Endothelial cell of hepatic sinusoid (primary cell): ENCODE measurements at regions not wholly inside any gene's neighbourhood (a gene's known extent, or its start where the extent isn't known, plus 50 kb on each side); places are given as distances from the start of the nearest gene placed in this dataset.

ENCODE experiments used
- in situ Hi-C: cut with HindIII; loops from 2 replicates; pipeline ENCODE4 v1.10.0; 2017; ENCODE audit warnings: low sequenced_read_pairs

DNA sequence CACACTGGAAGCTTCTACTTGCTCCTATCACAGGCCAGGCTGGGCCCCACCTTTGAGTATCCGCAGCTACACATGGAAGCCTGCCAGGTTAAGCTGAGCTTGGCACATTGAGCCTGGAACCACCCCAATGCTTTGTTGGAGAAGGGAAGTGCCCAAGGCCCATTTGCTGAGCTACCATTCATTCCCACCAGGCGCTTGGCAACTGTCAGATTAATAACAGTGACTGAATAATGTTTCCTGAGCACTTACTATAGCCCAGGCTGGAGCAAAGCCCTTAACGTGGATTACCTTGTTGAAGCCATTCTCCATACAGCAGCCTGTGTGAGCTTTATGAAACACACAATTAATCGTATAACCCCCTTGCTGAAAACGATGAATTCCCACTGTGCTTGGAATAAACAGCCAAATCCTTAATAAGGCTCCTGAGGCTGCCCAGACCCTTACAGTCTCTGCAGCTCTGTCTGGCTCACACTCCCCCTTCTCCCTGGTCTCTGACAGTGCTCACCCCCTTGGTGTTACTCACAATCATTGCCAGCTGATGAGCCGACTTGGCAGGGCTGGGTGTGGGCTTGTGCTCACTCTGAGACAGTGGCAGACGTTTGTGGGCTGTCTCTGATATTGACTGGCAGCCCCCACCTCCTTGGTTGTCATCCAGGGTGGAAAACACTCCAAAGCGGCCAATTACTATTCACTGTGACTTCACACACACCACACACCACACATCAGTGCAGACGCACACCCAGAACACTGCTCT, 357.1 kb downstream of the MAFB start:
- in situ Hi-C loops = loop anchor here (5.0 kb wide), 1 partner anchor 65 kb away; no protein-coding TSS in a partner anchor

DNA sequence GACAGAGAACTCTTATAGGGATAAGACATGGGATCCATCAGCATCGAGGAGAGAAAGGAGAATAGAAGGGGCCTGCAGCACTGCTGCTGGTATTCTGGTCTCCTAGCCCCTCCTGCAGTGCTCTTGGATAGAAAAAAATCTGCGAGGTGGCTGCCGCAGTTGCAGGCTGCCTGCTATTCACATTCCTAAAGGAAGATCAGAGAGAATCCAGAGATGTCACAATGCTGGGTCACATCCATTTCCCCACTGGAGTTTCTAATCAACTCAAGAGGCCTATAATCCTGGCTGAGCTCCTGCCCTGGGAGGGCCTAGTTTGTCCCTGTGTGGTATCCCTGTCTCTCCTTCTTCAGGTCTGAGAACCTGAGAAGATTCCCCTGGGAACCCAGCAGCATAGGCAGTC, 357.8 kb downstream of the MAFB start:
- in situ Hi-C loops = loop anchor here (5.0 kb wide), 1 partner anchor 64 kb away; no protein-coding TSS in a partner anchor

DNA sequence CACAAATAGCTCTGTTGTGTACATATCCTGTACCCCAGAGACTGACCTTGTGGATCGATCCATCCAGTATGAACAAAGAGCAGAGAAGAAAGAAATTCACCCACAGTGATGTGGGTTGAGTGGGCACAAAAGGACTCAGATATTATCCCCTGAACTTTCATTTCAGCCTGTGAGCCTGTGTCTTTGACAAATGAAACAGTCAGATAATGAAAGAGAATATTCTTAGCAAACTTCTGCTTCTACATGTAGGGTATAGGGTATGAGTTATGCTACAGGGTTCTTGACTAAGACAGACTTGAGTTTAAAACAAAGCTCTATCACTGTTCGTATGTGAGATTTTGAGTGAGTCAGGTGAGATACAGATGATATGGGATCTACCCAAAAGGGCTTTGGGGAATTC, 359.7 kb downstream of the MAFB start:
- in situ Hi-C loops = no loop called here

DNA sequence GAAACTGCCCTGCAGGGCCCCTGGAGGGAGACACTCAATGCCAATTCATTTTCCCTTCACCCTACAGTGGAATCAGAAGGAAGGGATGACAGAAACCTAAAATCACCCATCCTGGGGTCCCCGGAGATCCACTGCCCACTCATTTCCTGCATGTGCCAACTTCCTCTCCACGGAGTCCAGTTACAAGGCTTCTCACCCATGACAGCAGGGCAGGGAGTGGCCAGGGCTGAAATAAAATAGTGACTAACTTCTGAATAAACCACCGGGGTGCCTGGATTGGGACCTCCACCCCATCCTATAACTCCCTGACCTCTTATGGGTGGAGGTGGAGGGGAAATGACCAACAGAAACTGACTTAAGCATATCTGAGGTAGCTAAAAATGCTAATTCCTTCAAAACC, 362.3 kb downstream of the MAFB start:
- in situ Hi-C loops = no loop called here

DNA sequence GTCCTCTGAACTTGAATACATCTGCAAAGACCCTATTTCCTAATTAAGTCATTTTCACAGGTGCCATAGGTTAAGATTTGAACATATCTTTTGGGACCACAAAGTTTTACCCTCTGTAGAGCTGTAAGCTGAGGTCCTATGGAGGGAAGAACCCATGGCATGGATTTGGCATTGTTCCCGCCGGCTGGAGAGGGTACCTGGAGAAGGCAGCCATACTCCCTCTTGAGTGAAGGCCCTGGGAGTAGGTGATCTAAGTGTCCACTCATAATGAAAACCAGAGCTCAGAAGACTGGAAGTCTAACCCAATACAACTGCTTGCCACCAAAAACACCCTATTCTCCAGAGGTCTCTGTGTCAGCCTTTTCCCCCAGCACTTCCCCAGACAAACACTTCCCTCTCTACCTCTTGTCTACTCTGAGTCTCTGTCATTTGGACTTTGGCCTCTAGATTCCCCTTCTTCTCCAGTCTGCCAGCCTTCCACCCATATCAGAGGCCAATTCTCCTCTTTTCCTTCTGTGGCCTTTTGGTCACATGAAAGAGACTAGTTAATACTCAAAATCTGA, 363.9 kb downstream of the MAFB start:
- in situ Hi-C loops = no loop called here

DNA sequence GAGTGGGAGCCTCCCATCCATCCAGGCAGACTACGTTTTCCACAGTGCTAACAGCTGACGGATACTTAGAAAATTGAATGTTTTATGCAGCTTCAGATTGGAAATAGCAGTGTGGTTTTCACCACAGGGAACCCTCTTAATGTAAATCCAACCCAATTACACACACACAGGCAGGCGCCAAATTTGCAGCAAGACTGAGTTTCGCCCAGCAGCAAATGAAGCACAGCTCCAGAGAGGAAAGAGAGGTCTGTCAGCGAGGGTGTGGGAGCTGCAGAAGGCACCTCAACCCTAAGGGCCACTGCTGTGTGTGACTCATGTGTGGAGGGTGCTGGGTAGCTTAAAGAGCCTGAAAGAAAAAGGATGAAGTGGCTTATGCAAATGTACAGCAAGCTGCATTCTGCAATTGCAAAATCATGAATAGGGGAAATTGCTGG, 365.7 kb downstream of the MAFB start:
- in situ Hi-C loops = no loop called here

DNA sequence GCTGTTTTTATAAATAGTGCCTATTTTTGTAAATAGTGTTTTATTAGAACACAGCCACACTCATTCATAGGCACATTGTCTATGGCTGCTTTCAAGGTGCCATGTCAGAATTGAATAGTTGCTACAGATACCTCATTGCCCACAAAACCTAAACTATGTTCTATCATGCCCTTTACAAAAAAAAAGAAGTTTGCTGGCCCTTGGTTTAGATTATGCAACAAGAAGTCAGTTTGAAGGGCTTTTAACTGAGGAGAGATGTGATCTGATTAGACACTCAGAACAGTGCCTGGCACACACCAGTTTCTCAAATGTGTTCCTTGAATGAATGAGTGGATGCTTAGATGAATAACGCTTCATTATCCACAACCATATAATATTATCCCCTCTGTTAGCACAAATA, 366.1 kb downstream of the MAFB start:
- in situ Hi-C loops = no loop called here

DNA sequence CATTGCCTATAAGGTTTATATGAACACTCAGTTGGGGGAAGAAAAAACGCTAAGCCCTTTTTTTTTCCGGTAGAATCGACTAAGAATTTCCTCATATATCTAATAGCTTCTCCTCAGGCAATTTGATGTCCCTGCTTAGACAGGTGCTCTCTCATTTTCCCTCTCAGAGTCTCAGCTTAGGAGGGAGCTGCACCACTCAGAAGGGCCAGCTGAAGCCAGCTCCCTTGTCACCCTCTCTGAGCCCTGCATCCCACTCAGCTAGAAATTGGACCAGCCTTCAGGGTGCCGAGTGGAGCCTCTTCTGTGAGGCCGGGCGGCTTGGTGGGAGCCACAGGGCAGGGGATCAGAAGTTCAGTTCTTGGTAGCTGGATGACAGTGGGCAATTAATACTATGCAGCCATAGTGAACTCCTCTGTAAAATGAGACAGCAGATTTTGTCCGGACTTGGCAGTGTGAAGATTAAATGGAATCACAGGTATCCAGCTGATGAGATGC, 368.5 kb downstream of the MAFB start:
- in situ Hi-C loops = no loop called here

DNA sequence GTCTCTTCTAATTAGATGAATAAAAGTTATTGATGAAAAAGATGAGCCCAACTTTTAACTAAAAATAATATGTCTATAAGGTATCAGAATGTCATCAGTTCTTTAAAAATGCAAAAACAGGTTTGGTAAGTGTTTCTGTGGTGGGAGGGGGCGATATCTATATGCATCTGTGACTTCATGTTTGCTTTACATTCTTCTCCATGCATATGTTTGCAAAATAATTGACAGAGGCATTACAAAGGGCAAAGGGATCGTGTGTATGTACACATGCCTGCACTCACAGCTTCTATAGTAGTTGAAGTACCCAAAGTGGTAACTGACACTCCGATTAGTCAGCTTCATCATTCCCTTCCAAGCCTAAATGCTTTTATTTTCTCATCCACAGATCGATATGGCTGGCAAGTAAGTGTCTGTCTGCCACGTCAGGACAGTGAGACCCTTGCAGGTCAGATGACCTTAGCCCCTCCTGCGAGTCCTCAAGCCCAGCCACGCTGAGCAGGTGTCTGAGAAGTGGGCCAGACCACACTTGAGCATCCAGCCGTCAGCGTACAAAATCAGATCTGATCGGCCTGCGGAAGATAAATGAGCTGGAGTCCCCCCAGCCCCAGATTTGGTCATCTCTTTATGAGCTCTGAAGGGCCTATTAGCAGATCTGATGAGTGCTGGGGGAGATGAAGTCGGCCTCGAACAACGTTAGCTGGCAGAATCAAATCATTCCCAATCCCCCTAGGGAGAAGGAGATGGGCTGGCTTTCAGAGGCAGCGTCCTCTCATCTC, 369.1 kb downstream of the MAFB start:
- in situ Hi-C loops = no loop called here

DNA sequence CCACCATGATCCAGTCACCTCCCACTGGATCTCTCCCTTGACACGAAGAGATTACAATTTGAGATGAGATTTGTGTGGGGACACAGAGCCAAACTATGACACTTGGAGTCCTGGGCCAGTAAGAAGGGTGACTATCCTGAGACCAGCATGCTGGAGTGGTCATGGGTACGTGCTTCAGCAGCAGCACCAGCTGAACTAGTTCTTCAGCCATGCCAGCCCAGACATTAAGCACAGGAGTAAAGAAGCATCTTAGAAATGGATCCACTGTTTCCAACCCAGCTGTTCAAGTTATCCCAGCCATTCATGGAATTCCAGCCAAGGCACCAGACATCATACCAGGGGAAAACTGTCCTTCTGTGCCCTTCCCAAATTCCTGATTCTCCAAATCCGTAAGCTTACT, 370.0 kb downstream of the MAFB start:
- in situ Hi-C loops = no loop called here

DNA sequence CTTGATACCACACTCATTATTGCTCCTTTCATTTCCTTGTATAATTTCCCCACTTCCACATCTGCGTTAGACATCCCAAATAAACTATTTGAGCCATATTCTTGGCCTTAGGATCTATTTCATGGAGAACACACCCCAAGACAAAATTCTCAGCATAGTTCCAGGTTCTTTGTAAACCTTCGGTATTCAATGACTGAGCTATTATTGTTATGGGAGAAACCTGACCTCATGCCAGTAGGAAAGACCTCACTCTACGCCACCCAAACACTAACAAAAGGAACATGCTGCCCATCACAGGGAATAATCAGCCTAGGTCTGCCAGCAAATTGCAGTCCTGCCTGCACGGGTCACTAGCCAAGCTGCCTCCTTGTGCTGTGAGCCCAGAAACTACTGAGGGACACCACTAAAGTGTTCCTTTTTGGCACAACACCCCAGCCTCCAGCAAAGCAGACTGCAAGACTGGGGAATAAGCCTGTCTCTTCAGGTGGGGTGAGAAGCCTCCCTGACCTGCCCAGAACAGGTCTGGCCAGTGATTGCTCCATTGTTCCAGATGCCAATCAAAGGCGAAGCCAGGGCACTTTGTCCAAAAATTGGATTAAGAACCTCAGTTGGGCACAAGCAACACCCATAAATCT, 371.8 kb downstream of the MAFB start:
- in situ Hi-C loops = no loop called here

DNA sequence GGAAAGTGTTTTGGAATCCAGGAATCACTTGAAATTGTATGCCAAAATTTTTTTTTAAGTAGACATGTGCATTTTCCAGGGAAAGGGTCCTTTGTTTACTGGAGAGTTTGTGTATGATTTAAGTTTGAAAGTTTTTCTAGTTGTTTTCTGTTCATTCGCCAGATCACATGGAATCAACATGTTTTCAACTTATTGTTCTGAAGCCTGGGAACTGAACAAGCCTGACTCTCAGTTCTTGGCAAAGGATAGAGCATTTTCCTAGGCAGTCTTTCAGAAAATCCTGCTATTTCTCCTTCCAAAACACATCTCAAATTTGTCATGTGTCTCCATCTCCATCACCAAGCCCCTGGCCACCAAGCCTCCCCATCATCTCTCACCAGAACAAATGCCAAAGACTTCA, 374.8 kb downstream of the MAFB start:
- in situ Hi-C loops = no loop called here

DNA sequence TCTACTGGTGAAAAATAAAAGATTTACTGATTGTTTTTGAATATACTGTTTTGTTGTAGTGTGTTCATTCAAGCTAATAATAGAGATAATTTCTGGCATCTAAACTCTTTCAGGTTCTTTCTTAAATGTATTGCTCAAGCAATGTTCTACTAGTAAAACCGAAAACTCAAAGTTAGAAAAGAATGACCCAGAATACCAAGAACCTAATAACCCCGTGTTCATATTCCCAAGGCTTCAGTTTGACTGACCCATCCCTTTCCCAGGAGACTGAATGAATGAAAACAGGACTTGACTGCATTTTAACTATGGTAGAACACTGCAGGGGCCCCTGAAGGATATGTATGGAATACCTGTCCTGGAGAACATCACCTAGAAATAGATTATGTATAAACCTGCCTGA, 375.3 kb downstream of the MAFB start:
- in situ Hi-C loops = no loop called here

DNA sequence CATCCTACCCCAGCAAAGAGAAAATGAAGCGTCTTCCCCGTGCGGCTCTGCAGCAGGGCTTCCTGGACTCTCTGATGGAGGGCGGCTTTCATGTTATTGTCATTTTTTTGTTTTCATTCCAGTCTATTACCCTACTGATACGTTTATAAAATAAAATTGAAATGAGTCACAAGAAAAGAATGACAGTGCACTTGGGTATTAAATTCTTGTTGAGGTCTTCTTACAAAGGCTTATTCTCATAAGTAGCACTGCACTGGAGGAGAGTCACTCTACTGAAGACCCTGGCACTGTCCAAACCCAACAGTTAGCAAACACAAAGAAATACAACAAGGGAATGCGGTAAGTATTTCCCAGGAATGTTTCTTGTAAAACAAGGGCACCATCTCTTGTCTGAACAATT, 379.3 kb downstream of the MAFB start:
- in situ Hi-C loops = no loop called here

DNA sequence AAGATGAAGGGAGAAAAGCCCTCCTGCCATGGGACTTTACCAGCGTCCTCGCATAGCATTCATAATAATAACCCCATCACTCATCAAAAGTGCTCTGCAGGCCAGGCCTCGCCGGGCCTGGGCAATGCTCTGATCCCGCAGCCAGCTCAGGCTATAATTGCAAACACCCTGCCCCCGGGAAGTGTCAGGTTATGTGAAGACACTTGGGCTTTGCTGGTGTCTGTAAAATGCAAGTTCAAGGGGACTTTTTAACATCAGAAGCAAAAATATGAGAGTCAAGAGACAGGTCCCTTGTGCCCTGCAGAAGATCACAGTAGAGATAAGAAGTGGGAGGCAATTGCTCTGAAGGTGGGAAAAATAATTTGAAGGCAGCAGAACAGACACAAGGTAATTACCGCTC, 381.0 kb downstream of the MAFB start:
- in situ Hi-C loops = no loop called here

DNA sequence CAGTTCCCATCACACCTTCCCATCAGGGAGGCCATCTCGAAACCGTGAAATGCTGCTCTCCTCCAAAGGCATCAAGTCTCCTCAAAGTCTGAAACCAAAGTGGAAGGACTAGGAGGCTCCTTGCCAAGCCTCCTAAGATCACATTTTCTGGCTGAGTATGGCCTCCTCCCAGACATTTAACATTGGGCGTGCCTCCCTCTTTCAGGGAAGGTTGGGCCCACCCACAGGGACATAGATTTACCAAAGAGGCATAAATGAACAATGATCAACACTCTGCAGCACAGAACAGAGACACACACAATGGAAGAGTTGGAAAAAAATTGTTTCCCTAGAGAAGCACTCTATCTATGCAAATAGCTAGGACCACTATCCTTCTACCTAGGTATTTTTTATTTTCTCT, 381.8 kb downstream of the MAFB start:
- in situ Hi-C loops = no loop called here

DNA sequence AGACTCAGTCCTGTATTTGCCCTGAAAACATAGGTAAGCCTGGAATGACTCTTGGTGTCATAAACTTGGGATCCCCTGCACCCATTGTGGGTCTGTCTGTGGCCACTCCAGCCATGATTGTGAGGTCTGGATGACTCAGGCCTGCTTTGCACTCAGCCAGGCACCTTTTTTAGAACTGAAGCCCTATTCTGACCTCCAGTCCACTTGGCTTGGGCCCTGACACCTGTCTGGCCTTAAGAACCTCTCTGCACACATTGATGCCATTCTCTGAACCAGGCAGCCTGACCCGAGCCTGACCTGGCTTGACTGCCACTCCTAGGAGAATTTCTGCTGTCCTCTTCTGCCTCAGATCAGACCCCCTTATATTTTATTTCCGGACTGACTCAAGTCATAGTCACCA, 383.7 kb downstream of the MAFB start:
- in situ Hi-C loops = no loop called here

DNA sequence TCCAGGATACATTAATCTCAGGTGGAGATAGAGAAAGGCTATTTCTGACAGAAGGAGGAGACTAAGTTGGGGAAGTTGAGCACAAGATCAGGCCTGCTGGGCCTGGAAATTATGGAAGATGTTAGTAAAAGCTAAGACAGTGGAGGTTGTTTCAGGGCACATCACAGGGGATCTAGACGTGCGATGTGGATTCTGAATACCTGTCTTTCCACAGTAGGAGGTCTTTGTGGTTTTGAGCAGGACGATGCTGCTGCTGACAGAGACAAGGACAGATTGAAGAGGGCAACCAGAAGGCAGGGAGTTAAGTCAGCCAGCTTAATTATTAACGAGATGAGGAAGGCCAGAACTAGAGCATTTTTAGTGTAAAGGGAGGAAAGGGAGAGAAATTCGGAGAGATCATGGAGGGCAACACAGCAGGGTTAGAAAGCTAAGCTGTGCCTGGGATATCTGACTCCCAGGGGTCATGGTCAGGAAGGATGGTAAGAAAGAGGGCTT, 384.9 kb downstream of the MAFB start:
- in situ Hi-C loops = no loop called here

DNA sequence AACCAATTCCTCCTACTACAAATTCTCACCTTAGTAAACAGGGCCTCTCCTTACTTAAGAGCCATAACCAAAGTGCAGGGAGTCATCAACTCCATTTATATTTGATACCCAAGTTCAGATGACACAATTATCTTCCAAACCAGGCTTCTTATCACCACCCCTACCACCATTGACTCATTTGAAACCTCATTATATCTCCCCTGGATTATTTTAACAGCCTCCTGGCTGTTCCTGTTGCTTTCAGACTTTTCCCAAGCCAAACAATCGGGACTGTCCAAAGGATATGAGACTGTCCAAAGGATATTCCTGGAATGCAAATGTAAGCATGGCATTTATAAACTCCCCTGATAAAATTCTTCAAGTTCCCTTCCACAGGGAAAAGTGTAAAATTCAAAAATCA, 394.3 kb downstream of the MAFB start:
- in situ Hi-C loops = no loop called here

DNA sequence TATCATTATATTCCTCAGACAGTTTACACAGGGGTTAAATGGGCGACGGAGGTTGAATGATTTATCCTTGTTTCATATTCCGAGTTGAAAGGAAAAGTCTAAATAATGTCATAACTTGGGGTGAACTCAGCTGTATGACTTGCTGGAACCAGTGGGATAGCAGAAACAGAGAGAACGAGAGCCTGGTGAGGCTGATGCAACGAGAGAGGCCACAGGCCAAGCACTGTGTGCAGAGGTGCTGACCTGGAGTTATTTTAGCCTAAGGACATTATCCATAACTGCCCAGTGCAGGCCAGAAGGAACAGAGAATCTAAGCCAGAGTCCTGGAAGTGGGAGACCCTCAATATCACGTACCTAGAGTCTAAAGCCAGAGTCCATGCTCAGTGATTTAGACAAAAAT, 394.9 kb downstream of the MAFB start:
- in situ Hi-C loops = no loop called here

DNA sequence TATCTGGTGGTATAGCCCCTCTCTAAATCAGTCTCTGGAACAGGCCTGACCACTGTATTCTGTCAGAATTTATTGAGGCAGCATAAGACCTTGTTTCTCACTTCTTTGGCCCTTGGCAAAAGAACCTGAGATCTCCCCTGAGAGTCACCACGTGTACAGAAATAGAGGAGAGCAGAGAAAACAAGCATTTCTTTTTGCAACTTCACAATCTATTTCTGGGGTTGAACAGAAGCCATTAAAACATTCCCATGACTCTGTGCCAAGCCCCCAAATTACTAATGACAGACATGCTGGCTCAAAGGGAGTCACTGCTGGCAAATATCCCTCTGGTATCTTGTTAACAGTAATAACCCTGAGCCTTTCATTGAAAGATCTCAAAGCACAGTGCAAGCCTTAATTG, 395.3 kb downstream of the MAFB start:
- in situ Hi-C loops = no loop called here
